Smooth muscle cell (in vitro differentiated cells): ENCODE measurements at regions not wholly inside any gene's neighbourhood (a gene's known extent, or its start where the extent isn't known, plus 50 kb on each side); places are given as distances from the start of the nearest gene placed in this dataset.

Experiments
- DNase-seq: peaks from one replicate; lab custom pipeline; 2025; ENCODE audit not compliant: unreplicated experiment; lab: John Stamatoyannopoulos, UW
- H2AFZ ChIP-seq: fragments of 200-600 bp; sonication (generic); 2 replicates; pipeline ENCODE4 v1.6.0; 2016; ENCODE audit warnings: antibody characterized with exemption, low read depth, mild to moderate bottlenecking
- H3F3A ChIP-seq: fragments of 200-600 bp; sonication (generic); 2 replicates; pipeline ENCODE4 v1.6.0; 2017; ENCODE audit warnings: antibody characterized with exemption, low read depth
- H3K27ac ChIP-seq: fragments of 200-600 bp; sonication (generic); 2 replicates; pipeline ENCODE4 v1.5.1; 2016; ENCODE audit warnings: low read depth, mild to moderate bottlenecking
- H3K27me3 ChIP-seq: fragments of 200-600 bp; sonication (generic); 2 replicates; pipeline ENCODE4 v1.6.1; 2016; ENCODE audit warnings: low read depth, mild to moderate bottlenecking
- H3K36me3 ChIP-seq: fragments of 200-600 bp; sonication (generic); 2 replicates; pipeline ENCODE4 v1.5.1; 2016; ENCODE audit warnings: low read depth
- H3K4me1 ChIP-seq: fragments of 200-600 bp; sonication (generic); 2 replicates; pipeline ENCODE4 v1.5.1; 2016; ENCODE audit warnings: low read depth
- H3K4me2 ChIP-seq: fragments of 200-600 bp; sonication (generic); 2 replicates; pipeline ENCODE4 v1.6.0; 2016; ENCODE audit warnings: mild to moderate bottlenecking
- H3K4me3 ChIP-seq: fragments of 200-600 bp; sonication (generic); 2 replicates; pipeline ENCODE4 v1.5.1; 2016; ENCODE audit warnings: mild to moderate bottlenecking
- H3K79me2 ChIP-seq: fragments of 200-600 bp; sonication (generic); 2 replicates; pipeline ENCODE4 v1.6.0; 2016; ENCODE audit warnings: low read depth, mild to moderate bottlenecking
- H3K9ac ChIP-seq: fragments of 200-600 bp; sonication (generic); 2 replicates; pipeline ENCODE4 v1.6.0; 2016; ENCODE audit warnings: low read depth
- H3K9me3 ChIP-seq: fragments of 200-600 bp; sonication (generic); replicated peaks from 2 replicates; pipeline ENCODE4 v1.5.1; 2016; ENCODE audit warnings: low read depth
- H4K20me1 ChIP-seq: fragments of 200-600 bp; sonication (generic); 2 replicates; pipeline ENCODE4 v1.6.0; 2016; ENCODE audit warnings: low read depth
- CTCF ChIP-seq: fragments of 200-600 bp; sonication (generic); IDR thresholded peaks from 2 replicates; pipeline ENCODE4 v1.5.1; 2017; ENCODE audit warnings: borderline replicate concordance, mild to moderate bottlenecking, antibody characterized with exemption; ENCODE audit not compliant: insufficient read depth, poor library complexity, severe bottlenecking
- WGBS: methylation state at CpG from one replicate; pipeline ENCODE4 v1.1.7; 2016; ENCODE audit warnings: low lambda C conversion rate; 5-methylcytosine and 5-hydroxymethylcytosine counted together

GRCh38 chr16:5447734-5448133, 350.1 kb upstream of the EEF2KMT start:
- H3F3A ChIP-seq, result no peaks in the 10 kb centered on the region
- H3K9me3 ChIP-seq, result no peaks in the 10 kb centered on the region
- no peak overlapping the region for H3K4me3 ChIP-seq
- no peaks in the 10 kb centered on the region for H3K36me3 ChIP-seq
- WGBS, result 85% methylated on average over 4 of the region's 4 CpGs
- H3K79me2 ChIP-seq, result no peaks in the 10 kb centered on the region
- H2AFZ ChIP-seq, result no peak overlapping the region
- peaks cover 4% of the 10 kb centered on the region for H3K4me1 ChIP-seq
- no peak overlapping the region for H3K9ac ChIP-seq
- no peaks in the 10 kb centered on the region for H4K20me1 ChIP-seq
- no peak overlapping the region for H3K27ac ChIP-seq
- peaks cover 19% of the 10 kb centered on the region for H3K27me3 ChIP-seq
- H3K4me2 ChIP-seq, result no peak overlapping the region
- DNase-seq, result no peak
- no peak for TF ChIP-seq CTCF

GRCh38 chr16:5446623-5447240, 349.1 kb upstream of the EEF2KMT start:
- Histone ChIP-seq H3K27ac (no peak overlapping the region), H4K20me1 (no peaks in the 10 kb centered on the region), H3K4me1 (peaks cover 4% of the 10 kb centered on the region), H3K9ac (no peak overlapping the region), H3K36me3 (no peaks in the 10 kb centered on the region), H2AFZ (no peak overlapping the region), H3K4me3 (no peak overlapping the region), H3K79me2 (no peaks in the 10 kb centered on the region), H3K9me3 (no peaks in the 10 kb centered on the region), H3K27me3 (peaks cover 18% of the 10 kb centered on the region), H3F3A (no peaks in the 10 kb centered on the region), H3K4me2 (no peak overlapping the region)
- 52% methylated on average over 8 of the region's 8 CpGs for WGBS
- TF ChIP-seq CTCF, result no peak
- no peak for DNase-seq

GRCh38 chr16:5444189-5444588, 346.6 kb upstream of the EEF2KMT start:
- no peak overlapping the region for H3K4me3 ChIP-seq
- no peaks in the 10 kb centered on the region for H3K79me2 ChIP-seq
- no peak overlapping the region for H3K27ac ChIP-seq
- no peaks in the 10 kb centered on the region for H4K20me1 ChIP-seq
- H3K9me3 ChIP-seq, result no peaks in the 10 kb centered on the region
- TF ChIP-seq CTCF, result no peak
- peaks cover 7% of the 10 kb centered on the region for H3K27me3 ChIP-seq
- H3K9ac ChIP-seq, result no peak overlapping the region
- H3F3A ChIP-seq, result no peaks in the 10 kb centered on the region
- no peak for DNase-seq
- H3K36me3 ChIP-seq, result no peaks in the 10 kb centered on the region
- WGBS, result 95% methylated on average over 7 of the region's 7 CpGs
- no peaks in the 10 kb centered on the region for H3K4me1 ChIP-seq
- H2AFZ ChIP-seq, result no peak overlapping the region
- no peak overlapping the region for H3K4me2 ChIP-seq

GRCh38 chr16:5442986-5443385, 345.4 kb upstream of the EEF2KMT start:
- H2AFZ ChIP-seq, result no peak overlapping the region
- no peaks in the 10 kb centered on the region for H3K79me2 ChIP-seq
- H3K27ac ChIP-seq, result no peak overlapping the region
- no peak for TF ChIP-seq CTCF
- no peak overlapping the region for H3K4me2 ChIP-seq
- H3K4me1 ChIP-seq, result no peaks in the 10 kb centered on the region
- H3K4me3 ChIP-seq, result no peak overlapping the region
- H4K20me1 ChIP-seq, result no peaks in the 10 kb centered on the region
- no peaks in the 10 kb centered on the region for H3K36me3 ChIP-seq
- no peaks in the 10 kb centered on the region for H3K9me3 ChIP-seq
- no peak overlapping the region for H3K9ac ChIP-seq
- 78% methylated on average over 3 of the region's 3 CpGs for WGBS
- no peak for DNase-seq
- H3K27me3 ChIP-seq, result peaks cover 7% of the 10 kb centered on the region
- no peaks in the 10 kb centered on the region for H3F3A ChIP-seq
